GM19463 (cell line): ENCODE measurements at regions not wholly inside any gene's neighbourhood (a gene's known extent, or its start where the extent isn't known, plus 50 kb on each side); places are given as distances from the start of the nearest gene placed in this dataset.
"Not testable (repeated sequence)": the region's sequence is repeated elsewhere in the genome, so short reads cannot be mapped to it uniquely, and the experiment has no call there.

Source experiments
- ATAC-seq: cut with Tn5 transposase; IDR thresholded peaks from one replicate; pipeline ENCODE4 v1.9.1; 2021; ENCODE audit warnings: mild to moderate bottlenecking, moderate library complexity; ENCODE audit not compliant: unreplicated experiment

GRCh38 chr3:23112491-23112890 lies 90.6 kb upstream of the UBE2E2 start:
- ATAC-seq = no peak

DNA sequence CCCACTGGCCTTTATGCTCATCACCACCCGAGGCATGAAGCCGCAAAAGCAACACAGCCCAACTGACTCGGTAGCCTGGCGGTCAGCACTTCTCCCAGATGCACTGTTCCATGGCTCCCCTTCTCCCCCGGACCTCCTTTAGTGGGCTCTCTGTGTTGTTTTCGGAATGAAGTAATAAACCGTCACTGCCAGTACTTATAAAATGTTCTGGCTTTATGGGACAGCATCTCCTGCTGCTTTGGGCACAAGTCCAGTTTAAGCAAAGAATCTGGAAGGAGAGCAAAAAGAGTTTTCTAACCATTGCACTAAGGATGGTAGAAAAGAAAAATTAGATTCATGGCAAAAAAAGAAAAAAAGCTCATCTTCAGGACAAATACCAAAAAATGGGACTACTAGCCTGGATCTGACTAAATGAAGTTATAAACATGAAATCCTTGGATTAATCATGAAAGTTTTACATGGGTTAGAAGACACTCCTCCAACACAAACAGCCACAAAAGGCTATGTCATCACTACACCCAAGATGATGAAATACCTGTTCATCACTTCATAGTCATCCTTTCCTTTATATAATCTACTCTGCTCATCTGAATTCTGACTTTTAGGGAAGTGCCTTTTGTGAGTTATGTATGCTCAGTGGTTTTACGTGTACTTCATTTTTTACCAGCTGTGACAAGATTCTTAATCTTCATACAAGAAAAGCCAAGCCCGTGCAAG lies 89.5 kb upstream of the UBE2E2 start:
- no peak for ATAC-seq

- no peak for ATAC-seq
Measured at GRCh38 chr3:23114432-23114831, 88.7 kb upstream of the UBE2E2 start.

- ATAC-seq = no peak
Measured at GRCh38 chr3:23115171-23115877, 87.8 kb upstream of the UBE2E2 start.

GRCh38 chr3:23116081-23116837 lies 86.9 kb upstream of the UBE2E2 start:
- ATAC-seq = no peak

- no peak for ATAC-seq
Measured at GRCh38 chr3:23117856-23118255, 85.3 kb upstream of the UBE2E2 start.

DNA sequence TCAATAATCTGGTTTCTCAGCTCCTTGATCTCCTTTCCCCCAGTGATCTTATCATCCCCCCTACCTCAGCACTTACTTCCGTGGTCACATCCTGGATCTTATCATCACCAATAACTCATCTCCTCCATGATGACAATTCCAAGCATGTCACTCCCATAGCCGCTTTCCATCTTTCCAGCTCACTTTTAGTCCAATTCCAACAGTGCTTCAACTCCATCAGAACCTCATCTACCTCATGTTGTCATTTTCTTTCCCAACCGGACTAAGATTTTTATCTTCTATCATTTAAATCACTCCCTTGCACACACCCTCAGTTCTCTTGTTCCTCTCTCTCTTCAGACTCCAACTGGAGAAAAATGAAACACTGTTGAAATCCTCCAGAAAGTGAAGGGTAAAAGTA lies 75.9 kb upstream of the UBE2E2 start:
- no peak for ATAC-seq

GRCh38 chr3:23128655-23129054 lies 74.5 kb upstream of the UBE2E2 start:
- ATAC-seq = no peak

- ATAC-seq = no peak
Measured at GRCh38 chr3:23129117-23129516, 74.0 kb upstream of the UBE2E2 start.

GRCh38 chr3:23129817-23130216 lies 73.3 kb upstream of the UBE2E2 start:
- peak; percentile 54 for ATAC-seq

GRCh38 chr3:23130406-23130805 lies 72.7 kb upstream of the UBE2E2 start:
- no peak for ATAC-seq

GRCh38 chr3:23135026-23135785 lies 67.9 kb upstream of the UBE2E2 start:
- no peak for ATAC-seq

DNA sequence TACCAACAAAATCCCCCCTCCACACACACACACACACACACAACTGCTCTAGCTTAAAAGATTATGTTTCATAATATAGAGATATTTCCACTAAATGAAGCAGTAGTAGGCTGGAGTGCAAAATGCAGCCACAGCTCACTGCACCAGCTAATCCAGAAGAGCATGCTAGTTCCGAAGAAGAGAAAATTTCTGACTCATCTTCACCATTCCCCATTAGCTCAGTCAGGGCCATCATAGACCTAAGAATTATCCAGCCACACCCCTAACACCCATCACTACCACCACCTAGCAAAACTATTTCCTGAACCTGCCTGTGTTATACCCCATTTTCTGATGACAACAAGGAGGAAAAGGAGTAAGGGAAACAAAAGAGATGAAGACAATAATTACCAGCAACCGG lies 67.1 kb upstream of the UBE2E2 start:
- no peak for ATAC-seq

DNA sequence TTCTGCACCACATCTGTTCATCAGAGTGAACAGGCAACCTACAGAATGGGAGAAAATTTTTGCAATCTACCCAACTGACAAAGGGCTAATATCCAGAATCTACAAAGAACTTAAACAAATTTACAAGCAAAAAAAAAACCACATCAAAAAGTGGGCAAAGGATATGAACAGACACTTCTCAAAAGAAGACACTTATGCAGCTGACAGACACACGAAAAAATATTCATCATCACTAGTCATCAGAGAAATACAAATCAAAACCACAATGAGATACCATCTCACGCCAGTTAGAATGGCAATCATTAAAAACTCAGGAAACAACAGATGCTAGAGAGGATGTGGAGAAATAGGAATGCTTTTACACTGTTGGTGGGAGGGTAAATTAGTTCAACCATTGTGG lies 59.1 kb upstream of the UBE2E2 start:
- not testable (repeated sequence) for ATAC-seq

- ATAC-seq = no peak
Measured at GRCh38 chr3:23146163-23146562, 57.0 kb upstream of the UBE2E2 start.

DNA sequence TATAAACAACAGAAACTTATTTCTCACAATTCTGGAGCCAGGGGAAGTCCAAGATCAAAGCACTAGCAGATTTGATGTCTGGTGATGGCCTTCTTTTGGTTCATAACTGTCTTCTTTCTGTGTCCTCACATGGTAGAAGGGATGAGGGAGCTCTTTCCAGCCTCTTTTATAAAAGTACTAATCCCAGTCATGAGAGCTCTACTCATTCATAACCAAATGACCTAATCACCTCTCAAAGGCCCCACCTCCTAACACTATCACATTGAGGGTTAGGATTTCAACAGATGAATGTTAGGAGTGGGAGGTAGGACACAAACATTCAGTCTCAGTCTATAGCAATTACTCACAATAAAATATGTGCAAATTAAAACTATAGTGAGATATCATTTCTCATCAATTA lies 50.1 kb upstream of the UBE2E2 start:
- no peak for ATAC-seq
